ENCODE measurements at regions not wholly inside any gene's neighbourhood (a gene's known extent, or its start where the extent isn't known, plus 50 kb on each side); places are given as distances from the start of the nearest gene placed in this dataset.
"Not testable (repeated sequence)": the region's sequence is repeated elsewhere in the genome, so short reads cannot be mapped to it uniquely, and the experiment has no call there.

DNA sequence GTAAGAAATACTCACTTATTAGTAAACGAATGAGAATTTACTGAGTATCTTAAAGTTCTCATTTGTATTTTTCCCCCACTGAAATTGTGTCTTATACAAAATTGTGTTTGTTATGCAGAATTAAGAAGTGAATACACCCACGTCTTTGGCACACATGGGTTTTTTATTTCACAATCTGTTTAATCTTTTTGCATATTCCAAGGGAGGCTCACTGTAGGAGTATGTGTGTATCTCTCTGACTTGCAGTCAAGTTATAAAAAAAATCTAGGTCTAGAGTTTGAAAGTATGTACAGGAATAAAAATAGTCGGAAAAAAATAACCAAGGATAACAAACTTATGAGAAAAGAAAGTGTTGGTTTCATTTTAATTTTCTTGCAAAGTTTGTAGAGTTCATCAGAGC, 255.2 kb downstream of the PDCD6IP start:
- no peak overlapping the region for H3K27ac ChIP-seq
- no peaks in the 10 kb centered on the region for H3K4me1 ChIP-seq
- H3K36me3 ChIP-seq: no peaks in the 10 kb centered on the region
- intact Hi-C loops (cut with DNase I): no loop called here
- no peak overlapping the region for H3K4me3 ChIP-seq
- no peaks in the 10 kb centered on the region for H3K27me3 ChIP-seq
- H3K9me3 ChIP-seq: no peaks in the 10 kb centered on the region
- no peak for DNase-seq (ENCODE audit: low spot score in 2 of 2)
- TF ChIP-seq, protein P1, sequence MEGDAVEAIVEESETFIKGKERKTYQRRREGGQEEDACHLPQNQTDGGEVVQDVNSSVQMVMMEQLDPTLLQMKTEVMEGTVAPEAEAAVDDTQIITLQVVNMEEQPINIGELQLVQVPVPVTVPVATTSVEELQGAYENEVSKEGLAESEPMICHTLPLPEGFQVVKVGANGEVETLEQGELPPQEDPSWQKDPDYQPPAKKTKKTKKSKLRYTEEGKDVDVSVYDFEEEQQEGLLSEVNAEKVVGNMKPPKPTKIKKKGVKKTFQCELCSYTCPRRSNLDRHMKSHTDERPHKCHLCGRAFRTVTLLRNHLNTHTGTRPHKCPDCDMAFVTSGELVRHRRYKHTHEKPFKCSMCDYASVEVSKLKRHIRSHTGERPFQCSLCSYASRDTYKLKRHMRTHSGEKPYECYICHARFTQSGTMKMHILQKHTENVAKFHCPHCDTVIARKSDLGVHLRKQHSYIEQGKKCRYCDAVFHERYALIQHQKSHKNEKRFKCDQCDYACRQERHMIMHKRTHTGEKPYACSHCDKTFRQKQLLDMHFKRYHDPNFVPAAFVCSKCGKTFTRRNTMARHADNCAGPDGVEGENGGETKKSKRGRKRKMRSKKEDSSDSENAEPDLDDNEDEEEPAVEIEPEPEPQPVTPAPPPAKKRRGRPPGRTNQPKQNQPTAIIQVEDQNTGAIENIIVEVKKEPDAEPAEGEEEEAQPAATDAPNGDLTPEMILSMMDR (IDR thresholded peaks at IDR 0.05): no peak

DNA sequence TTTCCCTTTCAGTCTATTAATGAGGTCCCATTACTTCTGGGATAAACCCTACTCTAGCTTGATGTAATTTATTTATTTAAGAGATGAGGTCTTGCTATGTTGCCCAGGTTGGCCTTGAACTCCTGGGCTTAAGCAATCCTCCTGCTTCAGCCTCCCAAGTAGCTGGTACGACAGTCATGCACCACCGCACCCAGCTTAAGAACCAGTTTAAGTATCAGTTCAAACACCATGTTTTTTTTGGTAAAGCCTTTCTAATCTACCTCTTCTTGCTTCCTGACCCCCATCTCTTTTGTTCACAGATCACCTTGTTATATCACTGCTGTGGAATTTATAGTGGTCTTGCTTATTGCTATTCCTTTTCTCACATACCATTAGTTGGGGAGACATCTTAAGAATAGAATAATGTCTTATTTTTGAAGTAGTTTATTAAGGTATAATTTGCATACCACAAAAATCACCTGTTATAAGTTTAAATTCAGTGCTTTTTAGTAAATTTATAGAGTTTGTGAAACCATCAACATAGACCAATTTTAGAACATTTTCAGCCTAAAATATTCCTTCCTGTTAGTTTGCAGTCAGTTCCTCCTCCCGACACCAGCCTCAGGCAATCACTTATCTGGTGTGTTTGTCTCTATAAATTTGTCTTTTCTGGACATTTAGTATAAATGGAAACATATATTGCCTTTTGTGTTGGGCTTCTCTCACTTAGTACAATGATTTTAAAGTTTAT, 257.9 kb downstream of the PDCD6IP start:
- no peaks in the 10 kb centered on the region for H3K9me3 ChIP-seq
- H3K36me3 ChIP-seq: no peaks in the 10 kb centered on the region
- H3K4me1 ChIP-seq: no peaks in the 10 kb centered on the region
- TF ChIP-seq, protein P1 (IDR thresholded peaks at IDR 0.05): no peak
- no peaks in the 10 kb centered on the region for H3K27me3 ChIP-seq
- no peak overlapping the region for H3K4me3 ChIP-seq
- H3K27ac ChIP-seq: no peak overlapping the region
- intact Hi-C loops (cut with DNase I): no loop called here
- DNase-seq (ENCODE audit: low spot score in 2 of 2): no peak

GRCh38 chr3:34056951-34057390, 258.5 kb downstream of the PDCD6IP start:
- Histone ChIP-seq H3K9me3 (no peaks in the 10 kb centered on the region), H3K4me3 (no peak overlapping the region), H3K27ac (no peak overlapping the region), H3K36me3 (no peaks in the 10 kb centered on the region), H3K27me3 (no peaks in the 10 kb centered on the region), H3K4me1 (no peaks in the 10 kb centered on the region)
- TF ChIP-seq, protein P1 (IDR thresholded peaks at IDR 0.05): no peak
- intact Hi-C loops (cut with DNase I): no loop called here
- no peak for DNase-seq (ENCODE audit: low spot score in 2 of 2)

DNA sequence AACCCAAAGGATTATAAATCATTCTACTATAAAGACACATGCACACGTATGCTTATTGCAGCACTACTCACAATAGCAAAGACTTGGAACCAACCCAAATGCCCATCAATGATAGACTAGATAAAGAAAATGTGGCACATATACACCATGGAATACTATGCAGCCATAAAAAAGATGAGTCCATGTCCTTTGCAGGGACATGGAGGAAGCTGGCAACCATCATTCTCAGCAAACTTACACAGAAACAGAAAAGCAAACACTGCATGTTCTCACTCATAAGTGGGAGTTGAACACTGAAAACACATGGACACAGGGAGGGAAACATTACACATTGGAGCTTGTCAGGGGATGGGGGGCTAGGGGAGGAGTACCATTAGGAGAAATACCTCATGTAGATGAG, 262.6 kb downstream of the PDCD6IP start:
- H3K27ac ChIP-seq; H3K9me3 ChIP-seq; H3K36me3 ChIP-seq; H3K27me3 ChIP-seq; DNase-seq (ENCODE audit: low spot score in 2 of 2); H3K4me3 ChIP-seq; H3K4me1 ChIP-seq; intact Hi-C loops (cut with DNase I): not testable (repeated sequence)

DNA sequence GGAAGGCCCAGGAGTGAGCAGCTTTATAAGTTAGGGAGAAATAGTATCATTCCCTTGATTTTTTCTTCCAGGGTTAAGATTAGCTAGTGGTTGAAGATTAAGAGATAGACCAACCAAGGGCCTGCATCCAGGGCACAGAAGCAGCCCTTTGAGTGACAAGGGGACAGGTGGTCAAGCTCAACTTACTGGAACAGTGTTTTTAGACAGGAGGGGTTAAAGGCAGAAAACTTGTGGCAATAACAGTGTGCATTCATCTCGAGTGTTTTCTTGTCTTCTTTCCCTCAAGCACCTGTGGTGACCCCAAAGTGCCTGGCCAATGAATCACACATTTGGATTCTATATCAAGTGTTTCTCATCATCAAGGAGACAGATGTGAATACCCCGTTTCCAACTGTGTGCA, 267.5 kb downstream of the PDCD6IP start:
- Histone ChIP-seq H3K9me3 (no peaks in the 10 kb centered on the region), H3K36me3 (no peaks in the 10 kb centered on the region), H3K27me3 (no peaks in the 10 kb centered on the region), H3K4me3 (no peak overlapping the region), H3K4me1 (no peaks in the 10 kb centered on the region), H3K27ac (no peak overlapping the region)
- intact Hi-C loops (cut with DNase I): no loop called here
- TF ChIP-seq, protein P1 (IDR thresholded peaks at IDR 0.05): no peak
- no peak for DNase-seq (ENCODE audit: low spot score in 2 of 2)

DNA sequence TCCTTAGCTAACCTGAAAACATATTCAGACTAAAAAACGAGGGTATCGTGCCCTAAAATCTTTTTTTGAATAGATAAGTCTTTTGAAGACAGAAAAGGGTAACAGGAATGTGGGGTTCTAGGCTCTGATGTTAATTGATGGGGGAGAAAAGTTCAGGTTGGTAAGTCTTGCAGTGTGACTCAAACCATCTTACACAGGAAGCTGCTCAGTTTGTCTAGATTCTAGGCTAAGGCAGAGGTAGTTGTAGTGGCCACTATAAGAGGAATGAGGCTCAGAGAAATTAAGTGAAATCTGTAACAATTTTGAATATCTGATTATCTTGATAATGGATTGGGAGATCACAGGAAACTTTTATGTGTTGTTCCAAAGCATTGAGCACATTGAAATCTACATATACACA, 267.9 kb downstream of the PDCD6IP start:
- Histone ChIP-seq H3K27ac (no peak overlapping the region), H3K9me3 (no peaks in the 10 kb centered on the region), H3K27me3 (no peaks in the 10 kb centered on the region), H3K4me3 (no peak overlapping the region), H3K36me3 (no peaks in the 10 kb centered on the region), H3K4me1 (no peaks in the 10 kb centered on the region)
- intact Hi-C loops (cut with DNase I): no loop called here
- DNase-seq (ENCODE audit: low spot score in 2 of 2): no peak
- TF ChIP-seq, protein P1 (IDR thresholded peaks at IDR 0.05): no peak

Measured in ascending aorta (tissue), 2 donors.